ENCODE measurements at regions not wholly inside any gene's neighbourhood (a gene's known extent, or its start where the extent isn't known, plus 50 kb on each side); places are given as distances from the start of the nearest gene placed in this dataset.

- Histone ChIP-seq H3K4me2 (replicated peaks; ENCODE audit: low read depth, low read length, poor library complexity, severe bottlenecking) (no peak overlapping the region), H3K4me1 (ENCODE audit: control insufficient read depth in 2 of 2, insufficient read depth in 2 of 2, low read length in 2 of 2) (no peaks in the 10 kb centered on the region), H3K27ac (ENCODE audit: low read length in 2 of 2) (no peak overlapping the region), H2AFZ (ENCODE audit: insufficient read depth, low read depth, low read length, poor library complexity, severe bottlenecking) (no peak overlapping the region), H3K9ac (ENCODE audit: low read length) (no peak overlapping the region), H3K36me3 (replicated peaks in 1 of 2; ENCODE audit: control extremely low read depth in 1 of 2, control insufficient read depth in 1 of 2, extremely low read depth in 1 of 2, insufficient read depth in 2 of 2, low read length in 1 of 2) (no peaks in the 10 kb centered on the region), H3K9me3 (ENCODE audit: control extremely low read depth in 1 of 3, control insufficient read depth in 2 of 3, insufficient read depth in 1 of 3, low read length in 2 of 3) (no peaks in the 10 kb centered on the region), H3K79me2 (ENCODE audit: control insufficient read depth, insufficient read depth, low read length) (no peaks in the 10 kb centered on the region), H3K4me3 (ENCODE audit: control extremely low read depth in 1 of 5, extremely low read depth in 1 of 5, insufficient read depth in 1 of 5, low read depth in 2 of 5, low read length in 4 of 5) (no peak overlapping the region), H4K20me1 (ENCODE audit: control insufficient read depth, insufficient read depth, low read length, poor library complexity, severe bottlenecking) (no peaks in the 10 kb centered on the region), H3K27me3 (replicated peaks in 1 of 4; ENCODE audit: control extremely low read depth in 1 of 4, control insufficient read depth in 3 of 4, insufficient read depth in 4 of 4, low read length in 3 of 4) (no peaks in the 10 kb centered on the region)
- Mint-ChIP-seq H3K27ac (no peak overlapping the region), H3K27me3 (peaks cover 4% of the 10 kb centered on the region), H3K9me3 (ENCODE audit: insufficient read depth) (no peaks in the 10 kb centered on the region), H3K4me1 (no peaks in the 10 kb centered on the region), H3K4me3 (no peak overlapping the region)
- intact Hi-C loops (cut with micrococcal nuclease), result no loop called here
- TF ChIP-seq, protein P1, sequence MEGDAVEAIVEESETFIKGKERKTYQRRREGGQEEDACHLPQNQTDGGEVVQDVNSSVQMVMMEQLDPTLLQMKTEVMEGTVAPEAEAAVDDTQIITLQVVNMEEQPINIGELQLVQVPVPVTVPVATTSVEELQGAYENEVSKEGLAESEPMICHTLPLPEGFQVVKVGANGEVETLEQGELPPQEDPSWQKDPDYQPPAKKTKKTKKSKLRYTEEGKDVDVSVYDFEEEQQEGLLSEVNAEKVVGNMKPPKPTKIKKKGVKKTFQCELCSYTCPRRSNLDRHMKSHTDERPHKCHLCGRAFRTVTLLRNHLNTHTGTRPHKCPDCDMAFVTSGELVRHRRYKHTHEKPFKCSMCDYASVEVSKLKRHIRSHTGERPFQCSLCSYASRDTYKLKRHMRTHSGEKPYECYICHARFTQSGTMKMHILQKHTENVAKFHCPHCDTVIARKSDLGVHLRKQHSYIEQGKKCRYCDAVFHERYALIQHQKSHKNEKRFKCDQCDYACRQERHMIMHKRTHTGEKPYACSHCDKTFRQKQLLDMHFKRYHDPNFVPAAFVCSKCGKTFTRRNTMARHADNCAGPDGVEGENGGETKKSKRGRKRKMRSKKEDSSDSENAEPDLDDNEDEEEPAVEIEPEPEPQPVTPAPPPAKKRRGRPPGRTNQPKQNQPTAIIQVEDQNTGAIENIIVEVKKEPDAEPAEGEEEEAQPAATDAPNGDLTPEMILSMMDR (IDR thresholded peaks at IDR 0.05), result no peak
- TF ChIP-seq EZH2 (IDR thresholded peaks at IDR 0.05; ENCODE audit: borderline replicate concordance, insufficient read depth, low read depth, low read length, poor library complexity, severe bottlenecking), result no peak
- DNase-seq, result no peak
- CTCF ChIA-PET, result no interaction called here
- no peak for ATAC-seq (ENCODE audit: low read depth)
- WGBS (ENCODE audit: insufficient coverage), result 57% methylated on average over 3 of the region's 3 CpGs
- POLR2A ChIA-PET, result no interaction called here
These were observed 119.4 kb upstream of the PRMT6 start for GRCh38 chr1:106937104-106937503.

- ChIA-PET CTCF (no interaction called here), POLR2A (no interaction called here)
- H3K27ac Mint-ChIP-seq, result no peak overlapping the region
These were observed 111.8 kb upstream of the PRMT6 start for GRCh38 chr1:106944721-106945120.

More at GRCh38 chr1:106944721-106945120, 111.8 kb upstream of the PRMT6 start:
- Histone ChIP-seq H3K4me3 (ENCODE audit: control extremely low read depth in 1 of 5, extremely low read depth in 1 of 5, insufficient read depth in 1 of 5, low read depth in 2 of 5, low read length in 4 of 5) (no peak overlapping the region), H4K20me1 (ENCODE audit: control insufficient read depth, insufficient read depth, low read length, poor library complexity, severe bottlenecking) (no peaks in the 10 kb centered on the region), H2AFZ (ENCODE audit: insufficient read depth, low read depth, low read length, poor library complexity, severe bottlenecking) (no peak overlapping the region), H3K36me3 (replicated peaks in 1 of 2; ENCODE audit: control extremely low read depth in 1 of 2, control insufficient read depth in 1 of 2, extremely low read depth in 1 of 2, insufficient read depth in 2 of 2, low read length in 1 of 2) (no peaks in the 10 kb centered on the region), H3K9ac (ENCODE audit: low read length) (no peak overlapping the region), H3K4me1 (ENCODE audit: control insufficient read depth in 2 of 2, insufficient read depth in 2 of 2, low read length in 2 of 2) (no peaks in the 10 kb centered on the region), H3K79me2 (ENCODE audit: control insufficient read depth, insufficient read depth, low read length) (no peaks in the 10 kb centered on the region), H3K4me2 (replicated peaks; ENCODE audit: low read depth, low read length, poor library complexity, severe bottlenecking) (no peak overlapping the region), H3K27me3 (replicated peaks in 1 of 4; ENCODE audit: control extremely low read depth in 1 of 4, control insufficient read depth in 3 of 4, insufficient read depth in 4 of 4, low read length in 3 of 4) (no peaks in the 10 kb centered on the region), H3K9me3 (ENCODE audit: control extremely low read depth in 1 of 3, control insufficient read depth in 2 of 3, insufficient read depth in 1 of 3, low read length in 2 of 3) (no peaks in the 10 kb centered on the region), H3K27ac (ENCODE audit: low read length in 2 of 2) (no peak overlapping the region)
- H3K9me3 Mint-ChIP-seq (ENCODE audit: insufficient read depth), result no peaks in the 10 kb centered on the region
- WGBS (ENCODE audit: insufficient coverage), result 74% methylated on average over 2 of the region's 2 CpGs
- TF ChIP-seq EZH2 (IDR thresholded peaks at IDR 0.05; ENCODE audit: borderline replicate concordance, insufficient read depth, low read depth, low read length, poor library complexity, severe bottlenecking), result no peak
- peaks cover 5% of the 10 kb centered on the region for H3K27me3 Mint-ChIP-seq
- H3K4me1 Mint-ChIP-seq, result no peaks in the 10 kb centered on the region
- intact Hi-C loops (cut with micrococcal nuclease), result no loop called here
- H3K4me3 Mint-ChIP-seq, result no peak overlapping the region
- DNase-seq (no peak), ATAC-seq (ENCODE audit: low read depth) (no peak)
